IMR-90 (cell line): ENCODE measurements at regions not wholly inside any gene's neighbourhood (a gene's known extent, or its start where the extent isn't known, plus 50 kb on each side); places are given as distances from the start of the nearest gene placed in this dataset.

Source experiments
- BHLHE40 ChIP-seq: fragments of 150-350 bp; IDR thresholded peaks from 2 replicates; pipeline ENCODE4 v1.6.1; 2016; ENCODE audit warnings: mild to moderate bottlenecking, low read depth, low read length
- CEBPB ChIP-seq: IDR thresholded peaks from 2 replicates; pipeline ENCODE4 v1.6.1; 2012; ENCODE audit warnings: low read depth, low read length, improper control_type of control experiment
- CHD1 ChIP-seq: IDR thresholded peaks from 2 replicates; pipeline ENCODE4 v1.6.1; 2012; ENCODE audit warnings: low read depth, low read length, improper control_type of control experiment
- CTCF ChIP-seq: conservative IDR thresholded peaks from 2 replicates; pipeline ENCODE4 v1.5.1; 2012; ENCODE audit warnings: mild to moderate bottlenecking, low read depth, low read length, improper control_type of control experiment
- MAZ ChIP-seq: IDR thresholded peaks from 2 replicates; pipeline ENCODE4 v1.6.1; 2012; ENCODE audit warnings: low read depth, mild to moderate bottlenecking, low read length, improper control_type of control experiment, moderate library complexity, borderline replicate concordance
- MXI1 ChIP-seq: IDR thresholded peaks from 2 replicates; pipeline ENCODE4 v1.6.1; 2012; ENCODE audit warnings: low read depth, mild to moderate bottlenecking, low read length, moderate library complexity, borderline replicate concordance
- POLR2A ChIP-seq: IDR thresholded peaks from 2 replicates; pipeline ENCODE4 v1.6.1; 2012; ENCODE audit warnings: mild to moderate bottlenecking, low read depth, low read length
- RAD21 ChIP-seq: IDR thresholded peaks from 2 replicates; pipeline ENCODE4 v1.6.1; 2012; ENCODE audit warnings: low read length, improper control_type of control experiment
- RCOR1 ChIP-seq: IDR thresholded peaks from 2 replicates; pipeline ENCODE4 v1.6.1; 2012; ENCODE audit warnings: mild to moderate bottlenecking, low read length, improper control_type of control experiment; ENCODE audit not compliant: insufficient replicate concordance
- RFX5 ChIP-seq: IDR thresholded peaks from 2 replicates; pipeline ENCODE4 v1.8.0; 2012; ENCODE audit warnings: low read depth, mild to moderate bottlenecking, low read length, moderate library complexity
- SMC3 ChIP-seq: fragments of 150-350 bp; IDR thresholded peaks from 2 replicates; pipeline ENCODE4 v1.6.1; 2016; ENCODE audit warnings: low read depth, mild to moderate bottlenecking, antibody characterized with exemption, low read length, moderate library complexity
- TF ChIP-seq, protein P1 (sequence below): fragments of 150-350 bp; IDR thresholded peaks from 2 replicates; pipeline ENCODE4 v1.6.1; 2017; ENCODE audit warnings: mild to moderate bottlenecking, antibody characterized with exemption, low read length, low read depth

- no peak for TF ChIP-seq SMC3
- TF ChIP-seq CTCF = no peak
- TF ChIP-seq RAD21 = no peak
- TF ChIP-seq CEBPB = no peak
- TF ChIP-seq, protein P1, sequence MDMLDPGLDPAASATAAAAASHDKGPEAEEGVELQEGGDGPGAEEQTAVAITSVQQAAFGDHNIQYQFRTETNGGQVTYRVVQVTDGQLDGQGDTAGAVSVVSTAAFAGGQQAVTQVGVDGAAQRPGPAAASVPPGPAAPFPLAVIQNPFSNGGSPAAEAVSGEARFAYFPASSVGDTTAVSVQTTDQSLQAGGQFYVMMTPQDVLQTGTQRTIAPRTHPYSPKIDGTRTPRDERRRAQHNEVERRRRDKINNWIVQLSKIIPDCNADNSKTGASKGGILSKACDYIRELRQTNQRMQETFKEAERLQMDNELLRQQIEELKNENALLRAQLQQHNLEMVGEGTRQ = no peak
- TF ChIP-seq RCOR1 = no peak
- no peak for TF ChIP-seq CHD1
- TF ChIP-seq POLR2A = no peak
- TF ChIP-seq RFX5 = no peak
- no peak for TF ChIP-seq MXI1
- TF ChIP-seq MAZ = no peak
- no peak for TF ChIP-seq BHLHE40
Measured at GRCh38 chr2:60311524-60311923, 241.9 kb downstream of the BCL11A start.
